Common myeloid progenitor, CD34-positive (primary cell): ENCODE measurements at regions not wholly inside any gene's neighbourhood (a gene's known extent, or its start where the extent isn't known, plus 50 kb on each side); places are given as distances from the start of the nearest gene placed in this dataset.

Experiments
- CTCF ChIA-PET: fragments of 350-600 bp; sonication (Branson Sonifier 250); formaldehyde crosslinking; loops from one replicate; lab custom pipeline; 2021; ENCODE audit warnings: antibody characterized with exemption; lab: Charles Lee
- POLR2A ChIA-PET: fragments of 350-600 bp; sonication (Branson Sonifier 250); formaldehyde crosslinking; loops from one replicate; lab custom pipeline; 2021; ENCODE audit warnings: antibody characterized with exemption; lab: Charles Lee
- DNase-seq, 3 donors: peaks; one replicate each; pipeline versions ENCODE4 v3.0.0 to v3.0.0-alpha.2; 2013
- H3K27ac ChIP-seq, 2 experiments: 1 replicate in 1 of 2; 2 replicates in 1 of 2; pipeline ENCODE4 v1.7.0; 2013; ENCODE audit warnings: inconsistent platforms in 2 of 2, low read length in 2 of 2, mild to moderate bottlenecking in 2 of 2, low read depth in 1 of 2, moderate library complexity in 1 of 2; ENCODE audit not compliant: severe bottlenecking in 2 of 2, insufficient read depth in 1 of 2, poor library complexity in 1 of 2
- H3K27me3 ChIP-seq, 5 experiments: replicated peaks in 2 of 5; 1 replicate in 3 of 5; 2 replicates in 2 of 5; pipeline versions ENCODE4 v1.6.1 to v1.7.0; 2013; ENCODE audit warnings: low read length in 4 of 5, mild to moderate bottlenecking in 2 of 5, moderate library complexity in 2 of 5, inconsistent platforms in 1 of 5; ENCODE audit not compliant: insufficient read depth in 5 of 5, control insufficient read depth in 4 of 5
- H3K36me3 ChIP-seq, 4 experiments: 1 replicate in 2 of 4; 2 replicates in 2 of 4; pipeline versions ENCODE4 v1.6.1 to v1.7.0; 2013; ENCODE audit warnings: low read length in 3 of 4, control low read depth in 1 of 4, mild to moderate bottlenecking in 1 of 4; ENCODE audit not compliant: control insufficient read depth in 4 of 4, insufficient read depth in 4 of 4
- H3K4me1 ChIP-seq, 4 experiments: 1 replicate in 3 of 4; 2 replicates in 1 of 4; pipeline versions ENCODE4 v1.6.1 to v1.7.1; 2013; ENCODE audit warnings: low read length in 3 of 4, mild to moderate bottlenecking in 3 of 4, control low read depth in 1 of 4, inconsistent platforms in 1 of 4, moderate library complexity in 1 of 4; ENCODE audit not compliant: control insufficient read depth in 4 of 4, insufficient read depth in 4 of 4; ENCODE audit errors: control extremely low read depth in 1 of 4
- H3K4me3 ChIP-seq, 7 experiments: 1 replicate in 4 of 7; 2 replicates in 3 of 7; pipeline versions ENCODE4 v1.5.1 to v1.7.0; 2013; ENCODE audit warnings: mild to moderate bottlenecking in 7 of 7, low read length in 6 of 7, moderate library complexity in 6 of 7, inconsistent platforms in 2 of 7, low read depth in 2 of 7, control low read depth in 1 of 7; ENCODE audit not compliant: insufficient read depth in 4 of 7, control insufficient read depth in 1 of 7; ENCODE audit errors: extremely low read depth in 1 of 7
- H3K9me3 ChIP-seq, 5 experiments: 1 replicate in 4 of 5; 2 replicates in 1 of 5; pipeline versions ENCODE4 v1.6.1 to v1.7.1; 2013; ENCODE audit warnings: low read length in 4 of 5, mild to moderate bottlenecking in 2 of 5, inconsistent platforms in 1 of 5, low read depth in 1 of 5, moderate library complexity in 1 of 5; ENCODE audit not compliant: control insufficient read depth in 4 of 5, insufficient read depth in 2 of 5; ENCODE audit errors: control extremely low read depth in 1 of 5
- WGBS: methylation state at CpG from one replicate; pipeline ENCODE4 v1.1.5; 2013; ENCODE audit not compliant: insufficient coverage; 5-methylcytosine and 5-hydroxymethylcytosine counted together

- DNase-seq, result peak; percentile 66 to 85 (median 81)
- POLR2A ChIA-PET, result interaction anchor here (0.7 kb wide), 1 partner anchor 53 kb away, joined by 3 read pairs; no protein-coding TSS in a partner anchor
- Histone ChIP-seq H3K4me3 (peak overlapping the region in 3 of 7 experiments; percentile 35 to 41 (median 36)), H3K27me3 (no peaks in the 10 kb centered on the region), H3K9me3 (no peaks in the 10 kb centered on the region), H3K27ac (no peak overlapping the region), H3K36me3 (no peaks in the 10 kb centered on the region), H3K4me1 (peaks cover 4 to 61% (median 44%) of the 10 kb centered on the region in 4 experiments)
- CTCF ChIA-PET, result interaction anchor here (1.4 to 1.5 kb wide), 2 partner anchors 26 to 29 kb away, joined by 3 to 4 read pairs; no protein-coding TSS in a partner anchor
- WGBS, result 20% methylated on average over 1 of the region's 19 CpGs
Measured at GRCh38 chr15:69666921-69667811, 214.5 kb downstream of the RPLP1 start.

GRCh38 chr15:69668039-69668705 lies 215.6 kb downstream of the RPLP1 start:
- H3K9me3 ChIP-seq, result no peaks in the 10 kb centered on the region
- H3K27ac ChIP-seq, result no peak overlapping the region
- peak in 2 of 3 donors; percentile 27 to 46 for DNase-seq
- peaks cover 4 to 61% (median 44%) of the 10 kb centered on the region in 4 experiments for H3K4me1 ChIP-seq
- POLR2A ChIA-PET, result interaction anchor here (0.6 kb wide), 1 partner anchor 424 kb away, joined by 3 read pairs; no protein-coding TSS in a partner anchor
- CTCF ChIA-PET, result interaction anchor here (1.0 to 1.7 kb wide), 8 partner anchors 9 to 92 kb away, joined by 3 to 6 read pairs (median 4); no protein-coding TSS in a partner anchor
- H3K36me3 ChIP-seq, result no peaks in the 10 kb centered on the region
- no peak overlapping the region for H3K4me3 ChIP-seq
- H3K27me3 ChIP-seq, result no peaks in the 10 kb centered on the region
- 70% methylated on average over 6 of the region's 6 CpGs for WGBS

GRCh38 chr15:69668963-69669362 lies 216.3 kb downstream of the RPLP1 start:
- no peak overlapping the region for H3K4me3 ChIP-seq
- no peaks in the 10 kb centered on the region for H3K36me3 ChIP-seq
- H3K4me1 ChIP-seq, result peaks cover 4 to 61% (median 44%) of the 10 kb centered on the region in 4 experiments
- no peak overlapping the region for H3K27ac ChIP-seq
- 0% methylated on average over 4 of the region's 4 CpGs for whole genome bisulfite sequencing
- POLR2A ChIA-PET, result interaction anchor here (0.6 kb wide), 1 partner anchor 423 kb away, joined by 3 read pairs; no protein-coding TSS in a partner anchor
- no peaks in the 10 kb centered on the region for H3K9me3 ChIP-seq
- H3K27me3 ChIP-seq, result no peaks in the 10 kb centered on the region
- DNase-seq, result peak in 2 of 3 donors; percentile 72 to 81
- CTCF ChIA-PET, result interaction anchor here (1.0 to 1.7 kb wide), 7 partner anchors 10 to 92 kb away, joined by 3 to 6 read pairs (median 4); no protein-coding TSS in a partner anchor

DNA sequence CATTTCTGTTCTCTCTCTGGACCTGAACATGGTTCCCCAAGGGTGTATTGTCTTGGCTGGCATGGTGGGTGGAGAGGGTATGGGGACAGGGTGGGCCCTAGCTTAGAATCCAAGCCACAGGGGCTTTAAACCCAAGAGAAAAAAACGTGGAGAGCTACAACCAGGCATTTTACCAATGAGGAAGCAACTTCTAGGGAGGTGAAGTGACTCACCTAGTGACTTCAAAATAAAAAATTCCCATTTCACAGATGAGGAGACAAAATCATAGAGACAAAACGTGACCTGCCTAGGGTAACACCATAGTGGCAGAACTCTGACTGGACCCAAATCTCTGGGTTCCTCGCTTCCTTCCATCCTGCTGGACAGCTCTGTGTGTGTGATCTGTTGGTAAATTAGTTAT lies 216.8 kb downstream of the RPLP1 start:
- ChIA-PET POLR2A (no interaction called here), CTCF (interaction anchor here (1.0 to 1.7 kb wide), 4 partner anchors 13 to 93 kb away, joined by 3 to 6 read pairs (median 4); no protein-coding TSS in a partner anchor)
- no peaks in the 10 kb centered on the region for H3K36me3 ChIP-seq
- no peak overlapping the region for H3K4me3 ChIP-seq
- peaks cover 4 to 61% (median 44%) of the 10 kb centered on the region in 4 experiments for H3K4me1 ChIP-seq
- H3K27me3 ChIP-seq, result no peaks in the 10 kb centered on the region
- H3K9me3 ChIP-seq, result no peaks in the 10 kb centered on the region
- WGBS, result 100% methylated on average over 2 of the region's 3 CpGs
- no peak overlapping the region for H3K27ac ChIP-seq
- peak in 2 of 3 donors; percentile 33 to 53 for DNase-seq

DNA sequence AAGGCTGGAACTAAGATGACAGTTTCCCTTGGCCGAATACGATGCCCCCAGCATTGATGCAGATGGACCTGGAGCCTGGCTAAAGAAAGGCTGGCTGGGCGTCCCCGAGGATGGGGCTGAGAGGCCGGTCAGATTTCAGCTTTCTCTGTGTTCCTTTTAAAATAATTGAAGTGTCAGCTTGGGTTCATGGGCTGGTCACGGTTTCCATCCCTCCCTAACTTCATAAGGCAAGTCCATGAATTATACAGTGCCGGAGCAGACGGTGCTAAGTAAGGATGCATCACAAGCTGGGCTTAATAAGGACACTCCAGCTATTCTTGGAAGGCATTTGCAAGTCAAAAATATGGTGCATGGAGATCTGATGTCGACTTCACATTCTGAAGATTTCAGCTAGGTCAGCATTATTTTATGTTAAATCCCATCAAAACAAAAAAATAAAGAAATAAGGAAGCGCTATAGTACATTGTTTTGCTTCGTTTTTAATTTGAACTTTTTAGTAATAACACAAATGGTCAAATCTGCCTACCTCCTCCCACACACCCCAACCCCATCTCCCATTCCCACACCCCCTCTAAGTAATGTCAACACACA lies 220.8 kb downstream of the RPLP1 start:
- 92% methylated on average over 6 of the region's 11 CpGs for WGBS
- ChIA-PET POLR2A (no interaction called here), CTCF (interaction anchor here (1.0 kb wide), 1 partner anchor 9 kb away, joined by 3 read pairs; no protein-coding TSS in a partner anchor)
- Histone ChIP-seq H3K4me1 (peaks cover 0 to 25% (median 16%) of the 10 kb centered on the region in 4 experiments), H3K27ac (no peak overlapping the region), H3K27me3 (no peaks in the 10 kb centered on the region), H3K36me3 (no peaks in the 10 kb centered on the region), H3K4me3 (no peak overlapping the region), H3K9me3 (no peaks in the 10 kb centered on the region)
- no peak for DNase-seq

- ChIA-PET POLR2A (no interaction called here), CTCF (no interaction called here)
- Histone ChIP-seq H3K27ac (no peak overlapping the region), H3K4me1 (peaks cover 0 to 4% (median 1%) of the 10 kb centered on the region in 4 experiments), H3K27me3 (no peaks in the 10 kb centered on the region), H3K9me3 (no peaks in the 10 kb centered on the region), H3K4me3 (no peak overlapping the region), H3K36me3 (no peaks in the 10 kb centered on the region)
- DNase-seq, result no peak
- 85% methylated on average over 2 of the region's 2 CpGs for WGBS
Measured at GRCh38 chr15:69675731-69676130, 223.1 kb downstream of the RPLP1 start.
